Transverse colon (tissue), 4 donors: ENCODE measurements at regions not wholly inside any gene's neighbourhood (a gene's known extent, or its start where the extent isn't known, plus 50 kb on each side); places are given as distances from the start of the nearest gene placed in this dataset.

Experiments used
- EP300 ChIP-seq: sonication (generic); formaldehyde crosslinking; IDR thresholded peaks from one replicate; pipeline ENCODE4 v1.6.1; 2017; ENCODE audit warnings: antibody characterized with exemption, low read depth
- POLR2AphosphoS5 ChIP-seq, 3 donors: sonication (generic); formaldehyde crosslinking; IDR thresholded peaks; one replicate each; pipeline ENCODE4 v1.6.1; 2016; ENCODE audit warnings: antibody characterized with exemption in 3 of 3
- TF ChIP-seq, protein P1 (sequence below), 5 experiments: fragments of 200-600 bp in 3 of 5; fragments of 450-650 bp in 2 of 5; sonication (generic) in 3 of 5; IDR thresholded peaks; 1 replicate in 2 of 5; 2 replicates in 3 of 5; pipeline ENCODE4 v1.5.1; 2016 to 2017; ENCODE audit warnings: antibody characterized with exemption in 5 of 5, inconsistent platforms in 3 of 5, mild to moderate bottlenecking in 2 of 5, moderate library complexity in 1 of 5

DNA sequence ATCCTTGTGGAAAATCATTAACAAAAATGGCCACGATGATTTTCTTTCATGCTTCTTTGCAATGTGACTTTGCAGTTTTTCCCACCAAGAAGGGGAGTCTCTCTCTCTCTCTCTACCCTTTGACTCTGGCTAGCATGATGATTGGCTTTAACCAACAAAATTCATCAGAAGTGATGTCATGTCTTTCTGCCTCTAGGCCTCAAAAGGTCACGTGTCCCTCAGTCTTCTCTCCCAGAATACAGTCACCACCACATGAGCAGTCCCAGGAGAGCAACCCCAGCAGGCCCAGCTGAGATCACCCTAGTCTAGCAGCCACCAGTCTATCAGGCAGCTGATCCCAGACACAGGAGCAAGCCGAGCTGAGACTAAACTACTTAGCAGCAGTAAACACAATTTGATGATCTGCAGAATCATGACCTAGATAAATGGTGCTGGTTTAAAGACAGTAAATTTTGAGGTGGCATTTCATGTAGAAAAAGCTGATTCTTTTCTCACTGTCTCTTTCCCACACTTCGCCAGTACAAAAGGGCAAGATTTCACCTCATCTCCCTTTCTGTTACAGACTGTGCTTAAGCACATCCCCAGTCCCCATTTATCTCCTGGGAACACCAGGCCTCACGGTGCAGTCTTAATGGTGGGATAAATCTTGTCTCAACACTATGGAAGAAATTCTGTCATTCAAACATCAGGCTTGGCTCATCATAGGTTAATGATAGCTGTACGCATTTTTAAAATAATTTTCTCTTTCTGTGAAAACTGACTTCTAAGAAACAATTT lies 132.7 kb downstream of the SCG2 start:
- TF ChIP-seq, protein P1, sequence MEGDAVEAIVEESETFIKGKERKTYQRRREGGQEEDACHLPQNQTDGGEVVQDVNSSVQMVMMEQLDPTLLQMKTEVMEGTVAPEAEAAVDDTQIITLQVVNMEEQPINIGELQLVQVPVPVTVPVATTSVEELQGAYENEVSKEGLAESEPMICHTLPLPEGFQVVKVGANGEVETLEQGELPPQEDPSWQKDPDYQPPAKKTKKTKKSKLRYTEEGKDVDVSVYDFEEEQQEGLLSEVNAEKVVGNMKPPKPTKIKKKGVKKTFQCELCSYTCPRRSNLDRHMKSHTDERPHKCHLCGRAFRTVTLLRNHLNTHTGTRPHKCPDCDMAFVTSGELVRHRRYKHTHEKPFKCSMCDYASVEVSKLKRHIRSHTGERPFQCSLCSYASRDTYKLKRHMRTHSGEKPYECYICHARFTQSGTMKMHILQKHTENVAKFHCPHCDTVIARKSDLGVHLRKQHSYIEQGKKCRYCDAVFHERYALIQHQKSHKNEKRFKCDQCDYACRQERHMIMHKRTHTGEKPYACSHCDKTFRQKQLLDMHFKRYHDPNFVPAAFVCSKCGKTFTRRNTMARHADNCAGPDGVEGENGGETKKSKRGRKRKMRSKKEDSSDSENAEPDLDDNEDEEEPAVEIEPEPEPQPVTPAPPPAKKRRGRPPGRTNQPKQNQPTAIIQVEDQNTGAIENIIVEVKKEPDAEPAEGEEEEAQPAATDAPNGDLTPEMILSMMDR (IDR thresholded peaks at IDR 0.05), result no peak
- no peak for TF ChIP-seq EP300
- TF ChIP-seq POLR2AphosphoS5 (IDR thresholded peaks at IDR 0.05), result no peak
